HEK293 (cell line): ENCODE measurements at regions not wholly inside any gene's neighbourhood (a gene's known extent, or its start where the extent isn't known, plus 50 kb on each side); places are given as distances from the start of the nearest gene placed in this dataset.

Experiments used
- BCL11A ChIP-seq: fragments of 450-650 bp; formaldehyde crosslinking; IDR thresholded peaks from 2 replicates; pipeline ENCODE4 v1.5.1; 2016; ENCODE audit warnings: low read depth, missing biosample characterization, missing genetic modification characterization
- HOXC10 ChIP-seq: sonication (generic); formaldehyde crosslinking; IDR thresholded peaks from 2 replicates; pipeline ENCODE4 v1.8.1; 2023; ENCODE audit warnings: mild to moderate bottlenecking, missing genetic modification reagents
- MZF1 ChIP-seq: fragments of 450-650 bp; formaldehyde crosslinking; IDR thresholded peaks from 2 replicates; pipeline ENCODE4 v1.5.1; 2017; ENCODE audit warnings: missing biosample characterization, missing genetic modification characterization, borderline replicate concordance
- OSR2 ChIP-seq: fragments of 450-650 bp; formaldehyde crosslinking; IDR thresholded peaks from 2 replicates; pipeline ENCODE4 v1.5.1; 2016; ENCODE audit warnings: missing biosample characterization, missing genetic modification characterization
- OVOL3 ChIP-seq: fragments of 450-650 bp; formaldehyde crosslinking; IDR thresholded peaks from 2 replicates; pipeline ENCODE4 v1.5.1; 2016; ENCODE audit warnings: missing biosample characterization, missing genetic modification characterization
- PATZ1 ChIP-seq: fragments of 450-650 bp; formaldehyde crosslinking; IDR thresholded peaks from 2 replicates; pipeline ENCODE4 v1.5.1; 2016; ENCODE audit warnings: missing biosample characterization, missing genetic modification characterization
- RBAK ChIP-seq: fragments of 450-650 bp; formaldehyde crosslinking; IDR thresholded peaks from 2 replicates; pipeline ENCODE4 v1.5.1; 2016; ENCODE audit warnings: missing biosample characterization, missing genetic modification characterization
- SALL2 ChIP-seq: fragments of 450-650 bp; formaldehyde crosslinking; IDR thresholded peaks from 2 replicates; pipeline ENCODE4 v1.5.0; 2017; ENCODE audit warnings: missing biosample characterization, mild to moderate bottlenecking, missing genetic modification characterization, borderline replicate concordance
- SP7 ChIP-seq: fragments of 450-650 bp; formaldehyde crosslinking; IDR thresholded peaks from 2 replicates; pipeline ENCODE4 v1.5.1; 2016; ENCODE audit warnings: missing biosample characterization, missing genetic modification characterization
- TRIM28 ChIP-seq: IDR thresholded peaks from 2 replicates; pipeline ENCODE4 v1.6.1; 2011; ENCODE audit warnings: low read length, control low read depth, borderline replicate concordance
- YY2 ChIP-seq: fragments of 450-650 bp; formaldehyde crosslinking; IDR thresholded peaks from 2 replicates; pipeline ENCODE4 v1.5.1; 2016; ENCODE audit warnings: missing biosample characterization, missing genetic modification characterization
- ZBTB8A ChIP-seq: fragments of 450-650 bp; formaldehyde crosslinking; IDR thresholded peaks from 2 replicates; pipeline ENCODE4 v1.5.1; 2016; ENCODE audit warnings: missing biosample characterization, missing genetic modification characterization
- ZEB2 ChIP-seq: fragments of 450-650 bp; formaldehyde crosslinking; IDR thresholded peaks from 2 replicates; pipeline ENCODE4 v1.5.1; 2016; ENCODE audit warnings: missing biosample characterization, missing genetic modification characterization
- ZNF10 ChIP-seq: fragments of 450-650 bp; formaldehyde crosslinking; IDR thresholded peaks from 2 replicates; pipeline ENCODE4 v1.5.1; 2017; ENCODE audit warnings: missing biosample characterization, missing genetic modification characterization
- ZNF114 ChIP-seq: fragments of 450-650 bp; formaldehyde crosslinking; IDR thresholded peaks from 2 replicates; pipeline ENCODE4 v1.5.0; 2017; ENCODE audit warnings: missing biosample characterization, missing genetic modification characterization
- ZNF18 ChIP-seq: fragments of 450-650 bp; formaldehyde crosslinking; IDR thresholded peaks from 2 replicates; pipeline ENCODE4 v1.5.1; 2016; ENCODE audit warnings: missing biosample characterization, missing genetic modification characterization
- ZNF211 ChIP-seq: fragments of 450-650 bp; formaldehyde crosslinking; IDR thresholded peaks from 2 replicates; pipeline ENCODE4 v1.5.1; 2016; ENCODE audit warnings: low read depth, missing biosample characterization, missing genetic modification characterization
- ZNF214 ChIP-seq: fragments of 450-650 bp; formaldehyde crosslinking; IDR thresholded peaks from 2 replicates; pipeline ENCODE4 v1.5.1; 2017; ENCODE audit warnings: missing biosample characterization, mild to moderate bottlenecking, missing genetic modification characterization, borderline replicate concordance
- ZNF239 ChIP-seq: fragments of 450-650 bp; formaldehyde crosslinking; IDR thresholded peaks from 2 replicates; pipeline ENCODE4 v1.5.1; 2016; ENCODE audit warnings: missing biosample characterization, missing genetic modification characterization
- ZNF24 ChIP-seq: fragments of 450-650 bp; formaldehyde crosslinking; IDR thresholded peaks from 2 replicates; pipeline ENCODE4 v1.5.1; 2016; ENCODE audit warnings: missing biosample characterization, missing genetic modification characterization
- ZNF280C ChIP-seq: fragments of 450-650 bp; formaldehyde crosslinking; IDR thresholded peaks from 2 replicates; pipeline ENCODE4 v1.5.1; 2016; ENCODE audit warnings: missing biosample characterization, missing genetic modification characterization
- ZNF350 ChIP-seq: fragments of 450-650 bp; formaldehyde crosslinking; IDR thresholded peaks from 2 replicates; pipeline ENCODE4 v1.5.0; 2017; ENCODE audit warnings: missing biosample characterization, mild to moderate bottlenecking, missing genetic modification characterization
- ZNF391 ChIP-seq: fragments of 450-650 bp; formaldehyde crosslinking; IDR thresholded peaks from 2 replicates; pipeline ENCODE4 v1.5.1; 2016; ENCODE audit warnings: low read depth, missing biosample characterization, missing genetic modification characterization, borderline replicate concordance
- ZNF416 ChIP-seq: fragments of 450-650 bp; formaldehyde crosslinking; IDR thresholded peaks from 2 replicates; pipeline ENCODE4 v1.5.1; 2016; ENCODE audit warnings: missing biosample characterization, missing genetic modification characterization
- ZNF510 ChIP-seq: fragments of 450-650 bp; formaldehyde crosslinking; IDR thresholded peaks from 2 replicates; pipeline ENCODE4 v1.5.1; 2018; ENCODE audit warnings: mild to moderate bottlenecking, missing genetic modification characterization, missing biosample characterization; ENCODE audit not compliant: insufficient replicate concordance
- ZNF548 ChIP-seq: fragments of 450-650 bp; formaldehyde crosslinking; IDR thresholded peaks from 2 replicates; pipeline ENCODE4 v1.5.1; 2016; ENCODE audit warnings: missing biosample characterization, missing genetic modification characterization
- ZNF571 ChIP-seq: fragments of 450-650 bp; formaldehyde crosslinking; IDR thresholded peaks from 2 replicates; pipeline ENCODE4 v1.5.0; 2017; ENCODE audit warnings: missing biosample characterization, missing genetic modification characterization
- ZNF596 ChIP-seq: fragments of 450-650 bp; IDR thresholded peaks from 2 replicates; pipeline ENCODE4 v1.5.0; 2018; ENCODE audit warnings: missing biosample characterization, mild to moderate bottlenecking, missing genetic modification characterization, moderate library complexity
- ZNF623 ChIP-seq: fragments of 450-650 bp; formaldehyde crosslinking; IDR thresholded peaks from 2 replicates; pipeline ENCODE4 v1.5.1; 2016; ENCODE audit warnings: missing biosample characterization, missing genetic modification characterization
- ZNF624 ChIP-seq: fragments of 450-650 bp; formaldehyde crosslinking; IDR thresholded peaks from 2 replicates; pipeline ENCODE4 v1.5.1; 2017; ENCODE audit warnings: missing biosample characterization, missing genetic modification characterization
- ZNF626 ChIP-seq: fragments of 450-650 bp; sonication (Bioruptor Pico); formaldehyde crosslinking; IDR thresholded peaks from 2 replicates; pipeline ENCODE4 v1.5.1; 2018; ENCODE audit warnings: missing biosample characterization, missing genetic modification characterization, inconsistent platforms
- ZNF785 ChIP-seq: fragments of 450-650 bp; formaldehyde crosslinking; IDR thresholded peaks from 2 replicates; pipeline ENCODE4 v1.5.1; 2016; ENCODE audit warnings: missing biosample characterization, missing genetic modification characterization
- ZNF837 ChIP-seq: fragments of 450-650 bp; formaldehyde crosslinking; IDR thresholded peaks from 2 replicates; pipeline ENCODE4 v1.5.1; 2016; ENCODE audit warnings: missing biosample characterization, missing genetic modification characterization
- ZSCAN23 ChIP-seq: fragments of 450-650 bp; formaldehyde crosslinking; IDR thresholded peaks from 2 replicates; pipeline ENCODE4 v1.5.1; 2016; ENCODE audit warnings: missing biosample characterization, missing genetic modification characterization
- ZSCAN30 ChIP-seq: fragments of 450-650 bp; IDR thresholded peaks from 2 replicates; pipeline ENCODE4 v1.5.1; 2018; ENCODE audit warnings: missing biosample characterization, mild to moderate bottlenecking, missing genetic modification characterization, moderate library complexity
- ZSCAN4 ChIP-seq: fragments of 450-650 bp; formaldehyde crosslinking; IDR thresholded peaks from 2 replicates; pipeline ENCODE4 v1.5.1; 2017; ENCODE audit warnings: missing biosample characterization, missing genetic modification characterization
- ZXDB ChIP-seq: fragments of 450-650 bp; formaldehyde crosslinking; IDR thresholded peaks from 2 replicates; pipeline ENCODE4 v1.5.1; 2016; ENCODE audit warnings: missing biosample characterization, missing genetic modification characterization

GRCh38 chr15:70271422-70272088, 173.8 kb upstream of the TLE3 start (continued):
- TF ChIP-seq ZNF596 (no peak), ZEB2 (tag by site-specific recombination) (peak; percentile 82), ZNF548 (tag by site-specific recombination) (no peak), ZNF211 (no peak), ZSCAN30 (tag by site-specific recombination) (no peak), ZBTB8A (tag by site-specific recombination) (peak; percentile 33; the same call in 1 of the 2 replicates), ZNF18 (tag by site-specific recombination) (peak; percentile 89), ZNF837 (tag by site-specific recombination) (no peak), OVOL3 (tag by site-specific recombination) (no peak), ZSCAN23 (tag by site-specific recombination) (no peak), BCL11A (tag by site-specific recombination) (no peak), ZNF626 (tag by site-specific recombination) (no peak), ZNF416 (tag by site-specific recombination) (no peak), ZNF510 (tag by site-specific recombination) (no peak), ZNF114 (tag by site-specific recombination) (no peak), SALL2 (tag by site-specific recombination) (no peak), SP7 (tag by site-specific recombination) (peak; percentile 93), ZNF239 (tag by site-specific recombination) (no peak), ZNF24 (tag by site-specific recombination) (peak; percentile 76; the same call in 1 of the 2 replicates), ZSCAN4 (no peak), TRIM28 (0 out of 2 replicates have a peak, but pooled peaks have one; percentile 18), ZNF214 (tag by site-specific recombination) (no peak), YY2 (tag by site-specific recombination) (no peak), MZF1 (tag by site-specific recombination) (no peak), ZNF350 (tag by site-specific recombination) (no peak), ZXDB (tag by site-specific recombination) (no peak), OSR2 (tag by site-specific recombination) (no peak; the same call in 1 of the 2 replicates), ZNF624 (tag by site-specific recombination) (no peak), ZNF623 (tag by site-specific recombination) (no peak), HOXC10 (CRISPR knock-in tag) (no peak), ZNF571 (tag by site-specific recombination) (no peak), RBAK (tag by site-specific recombination) (no peak), PATZ1 (tag by site-specific recombination) (peak; percentile 51), ZNF280C (no peak), ZNF785 (tag by site-specific recombination) (no peak), ZNF10 (tag by site-specific recombination) (peak; percentile 70; the same call in 1 of the 2 replicates), ZNF391 (tag by site-specific recombination) (no peak)
